Vagina (tissue), 2 donors: ENCODE measurements at regions not wholly inside any gene's neighbourhood (a gene's known extent, or its start where the extent isn't known, plus 50 kb on each side); places are given as distances from the start of the nearest gene placed in this dataset.

ENCODE experiments used
- DNase-seq, 2 donors: peaks; one replicate each; pipeline ENCODE4 v3.0.0-alpha.2; 2017; ENCODE audit errors: extremely low spot score in 2 of 2
- H3K27ac ChIP-seq: fragments of 200-600 bp; sonication (generic); one replicate; pipeline ENCODE4 v1.5.1; 2019
- H3K27me3 ChIP-seq: fragments of 200-600 bp; sonication (generic); one replicate; pipeline ENCODE4 v1.5.1; 2019
- H3K36me3 ChIP-seq, 2 donors: fragments of 200-600 bp; sonication (generic); one replicate each; pipeline ENCODE4 v1.5.1; 2017 to 2019
- H3K4me1 ChIP-seq: fragments of 200-600 bp; sonication (generic); one replicate; pipeline ENCODE4 v1.5.1; 2019
- H3K4me3 ChIP-seq, 2 donors: fragments of 200-600 bp; sonication (generic); 1 replicate in 1 of 2; 2 replicates in 1 of 2; pipeline ENCODE4 v1.5.1; 2016 to 2019
- H3K9me3 ChIP-seq: fragments of 200-600 bp; sonication (generic); one replicate; pipeline ENCODE4 v1.5.1; 2019
- CTCF ChIP-seq, 3 experiments: fragments of 450-650 bp in 2 of 3; fragments of 200-600 bp in 1 of 3; sonication (generic) in 1 of 3; IDR thresholded peaks; one replicate each; pipeline ENCODE4 v1.5.1; 2017 to 2019; ENCODE audit warnings: antibody characterized with exemption in 3 of 3, mild to moderate bottlenecking in 2 of 3, moderate library complexity in 2 of 3
- POLR2A ChIP-seq, 2 donors: fragments of 450-650 bp; IDR thresholded peaks; one replicate each; pipeline ENCODE4 v1.6.1; 2017; ENCODE audit warnings: antibody characterized with exemption in 2 of 2, mild to moderate bottlenecking in 2 of 2, moderate library complexity in 2 of 2
- POLR2AphosphoS5 ChIP-seq, 2 donors: sonication (generic); formaldehyde crosslinking; IDR thresholded peaks; one replicate each; pipeline ENCODE4 v1.9.0; 2017; ENCODE audit warnings: antibody characterized with exemption in 2 of 2, mild to moderate bottlenecking in 2 of 2, low read depth in 1 of 2; ENCODE audit not compliant: insufficient read depth in 1 of 2
- intact Hi-C: fragments of 100-400 bp; cut with DNase I; formaldehyde crosslinking; loops from one replicate; pipeline ENCODE4 v1.15.1; 2023

GRCh38 chr14:53772936-53773335, 183.7 kb downstream of the BMP4 start:
- intact Hi-C loops = no loop called here
- Histone ChIP-seq H3K27ac (no peak overlapping the region), H3K9me3 (no peaks in the 10 kb centered on the region), H3K4me1 (no peaks in the 10 kb centered on the region), H3K36me3 (no peaks in the 10 kb centered on the region), H3K27me3 (no peaks in the 10 kb centered on the region), H3K4me3 (no peak overlapping the region)
- no peak for TF ChIP-seq CTCF (IDR thresholded peaks at IDR 0.05)
- no peak for TF ChIP-seq POLR2AphosphoS5 (IDR thresholded peaks at IDR 0.05; ENCODE audit: insufficient read depth in 1 of 2, low read depth in 1 of 2)
- no peak for TF ChIP-seq POLR2A (IDR thresholded peaks at IDR 0.05)
- DNase-seq = no peak

GRCh38 chr14:53767566-53767965, 189.1 kb downstream of the BMP4 start:
- H3K4me1 ChIP-seq = no peaks in the 10 kb centered on the region
- H3K36me3 ChIP-seq = no peaks in the 10 kb centered on the region
- no peak overlapping the region for H3K27ac ChIP-seq
- intact Hi-C loops = no loop called here
- no peak overlapping the region for H3K4me3 ChIP-seq
- H3K27me3 ChIP-seq = no peaks in the 10 kb centered on the region
- no peak for DNase-seq
- TF ChIP-seq CTCF (IDR thresholded peaks at IDR 0.05) = no peak
- no peak for TF ChIP-seq POLR2A (IDR thresholded peaks at IDR 0.05)
- no peak for TF ChIP-seq POLR2AphosphoS5 (IDR thresholded peaks at IDR 0.05; ENCODE audit: insufficient read depth in 1 of 2, low read depth in 1 of 2)
- no peaks in the 10 kb centered on the region for H3K9me3 ChIP-seq

- Histone ChIP-seq H3K4me3 (no peak overlapping the region), H3K36me3 (no peaks in the 10 kb centered on the region), H3K27ac (no peak overlapping the region), H3K9me3 (no peaks in the 10 kb centered on the region), H3K4me1 (no peaks in the 10 kb centered on the region), H3K27me3 (no peaks in the 10 kb centered on the region)
- TF ChIP-seq POLR2A (IDR thresholded peaks at IDR 0.05) = no peak
- no peak for TF ChIP-seq POLR2AphosphoS5 (IDR thresholded peaks at IDR 0.05; ENCODE audit: insufficient read depth in 1 of 2, low read depth in 1 of 2)
- TF ChIP-seq CTCF (IDR thresholded peaks at IDR 0.05) = no peak
- no peak for DNase-seq
- intact Hi-C loops = no loop called here
Measured at GRCh38 chr14:53766601-53767000, 190.0 kb downstream of the BMP4 start.

GRCh38 chr14:53766106-53766505, 190.5 kb downstream of the BMP4 start:
- no peaks in the 10 kb centered on the region for H3K36me3 ChIP-seq
- no peaks in the 10 kb centered on the region for H3K9me3 ChIP-seq
- no peaks in the 10 kb centered on the region for H3K27me3 ChIP-seq
- no peak for DNase-seq
- intact Hi-C loops = no loop called here
- H3K4me1 ChIP-seq = no peaks in the 10 kb centered on the region
- H3K4me3 ChIP-seq = no peak overlapping the region
- no peak for TF ChIP-seq POLR2AphosphoS5 (IDR thresholded peaks at IDR 0.05; ENCODE audit: insufficient read depth in 1 of 2, low read depth in 1 of 2)
- no peak for TF ChIP-seq CTCF (IDR thresholded peaks at IDR 0.05)
- TF ChIP-seq POLR2A (IDR thresholded peaks at IDR 0.05) = no peak
- H3K27ac ChIP-seq = no peak overlapping the region

GRCh38 chr14:53764846-53765245, 191.8 kb downstream of the BMP4 start:
- no peak for TF ChIP-seq POLR2A (IDR thresholded peaks at IDR 0.05)
- H3K27me3 ChIP-seq = no peaks in the 10 kb centered on the region
- no peaks in the 10 kb centered on the region for H3K36me3 ChIP-seq
- intact Hi-C loops = no loop called here
- no peaks in the 10 kb centered on the region for H3K4me1 ChIP-seq
- no peaks in the 10 kb centered on the region for H3K9me3 ChIP-seq
- H3K4me3 ChIP-seq = no peak overlapping the region
- H3K27ac ChIP-seq = no peak overlapping the region
- no peak for DNase-seq

- TF ChIP-seq POLR2A (IDR thresholded peaks at IDR 0.05) (no peak), POLR2AphosphoS5 (IDR thresholded peaks at IDR 0.05; ENCODE audit: insufficient read depth in 1 of 2, low read depth in 1 of 2) (no peak), CTCF (IDR thresholded peaks at IDR 0.05) (no peak)
- intact Hi-C loops = no loop called here
Measured at GRCh38 chr14:53758141-53758540, 198.5 kb downstream of the BMP4 start.

More at GRCh38 chr14:53758141-53758540, 198.5 kb downstream of the BMP4 start:
- H3K27ac ChIP-seq = no peak overlapping the region
- no peaks in the 10 kb centered on the region for H3K9me3 ChIP-seq
- H3K4me1 ChIP-seq = no peaks in the 10 kb centered on the region
- no peaks in the 10 kb centered on the region for H3K36me3 ChIP-seq
- no peak for DNase-seq
- H3K4me3 ChIP-seq = no peak overlapping the region
- no peaks in the 10 kb centered on the region for H3K27me3 ChIP-seq
